ENCODE measurements at regions not wholly inside any gene's neighbourhood (a gene's known extent, or its start where the extent isn't known, plus 50 kb on each side); places are given as distances from the start of the nearest gene placed in this dataset.

GRCh38 chr4:136743238-136743637, 789.1 kb downstream of the PCDH18 start:
- TF ChIP-seq CTCF (IDR thresholded peaks at IDR 0.05) (no peak), POLR2A (IDR thresholded peaks at IDR 0.05) (no peak)
